ENCODE measurements at regions not wholly inside any gene's neighbourhood (a gene's known extent, or its start where the extent isn't known, plus 50 kb on each side); places are given as distances from the start of the nearest gene placed in this dataset.

DNA sequence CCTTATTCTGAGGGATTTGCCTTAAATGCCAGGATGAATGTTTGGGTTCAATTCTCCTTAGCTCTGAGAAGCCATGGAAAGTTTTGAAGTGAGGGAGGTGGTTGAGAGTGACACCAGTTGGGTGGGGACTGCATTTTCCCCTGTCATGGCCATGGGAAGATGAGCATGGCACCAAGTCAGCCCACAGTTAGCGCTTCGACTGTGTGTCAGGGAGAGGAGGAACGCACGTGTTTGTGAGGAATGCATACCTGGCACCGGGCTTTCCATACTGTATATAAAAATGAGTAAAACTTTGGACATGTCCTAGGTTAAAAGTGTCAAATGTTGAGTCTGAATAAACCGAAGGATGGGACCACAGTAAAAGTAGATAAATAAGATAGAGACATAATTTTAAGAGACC, 187.5 kb upstream of the KL start:
- DNase-seq (ENCODE audit: low read depth, low spot score): no peak
- POLR2A ChIA-PET: no interaction called here

More for the DNA sequence above, 187.5 kb upstream of the KL start:
- intact Hi-C loops (cut with micrococcal nuclease): no loop called here
- Histone ChIP-seq H3K79me2 (ENCODE audit: insufficient read depth, low read length) (no peaks in the 10 kb centered on the region), H3K9ac (ENCODE audit: low read length) (no peak overlapping the region), H3K27me3 (ENCODE audit: insufficient read depth, low read length) (no peaks in the 10 kb centered on the region), H3K27ac (ENCODE audit: low read depth, low read length) (no peak overlapping the region), H3K4me1 (ENCODE audit: control insufficient read depth in 1 of 2, insufficient read depth in 2 of 2, low read length in 2 of 2) (peaks cover 15 to 39% of the 10 kb centered on the region in 2 experiments), H3K9me3 (ENCODE audit: control insufficient read depth in 1 of 2, insufficient read depth in 1 of 2, low read depth in 1 of 2, low read length in 2 of 2) (no peaks in the 10 kb centered on the region), H3K36me3 (ENCODE audit: control insufficient read depth in 1 of 2, insufficient read depth in 2 of 2, low read length in 2 of 2) (no peaks in the 10 kb centered on the region), H3K4me3 (replicated peaks in 1 of 2; ENCODE audit: low read depth in 1 of 2, low read length in 2 of 2) (no peak overlapping the region), H3K4me2 (ENCODE audit: low read length) (no peak overlapping the region), H4K20me1 (ENCODE audit: insufficient read depth) (no peaks in the 10 kb centered on the region), H3K9me2 (ENCODE audit: insufficient read depth) (no peaks in the 10 kb centered on the region), H2AFZ (ENCODE audit: low read depth, low read length, poor library complexity, severe bottlenecking) (no peak overlapping the region)
- no TSS peak for BruUV-seq (replicated peaks)
- no peak for ATAC-seq
- ChIA-PET CTCF (no interaction called here), RAD21 (ENCODE audit: low non-redundant PET in 1 of 2, low total read pairs in 2 of 2, uncharacterized antibody in 2 of 2, unreplicated experiment in 2 of 2) (no interaction called here)
- no peak for TF ChIP-seq RAD21 (IDR thresholded peaks at IDR 0.05; ENCODE audit: low read depth)
- TF ChIP-seq SIN3A (IDR thresholded peaks at IDR 0.05; ENCODE audit: low read depth): no peak
- no peak for TF ChIP-seq EGR1 (IDR thresholded peaks at IDR 0.05; ENCODE audit: low read depth)
- TF ChIP-seq, protein P1, sequence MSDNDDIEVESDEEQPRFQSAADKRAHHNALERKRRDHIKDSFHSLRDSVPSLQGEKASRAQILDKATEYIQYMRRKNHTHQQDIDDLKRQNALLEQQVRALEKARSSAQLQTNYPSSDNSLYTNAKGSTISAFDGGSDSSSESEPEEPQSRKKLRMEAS (IDR thresholded peaks at IDR 0.05): no peak
- no peak for TF ChIP-seq TCF7L2 (IDR thresholded peaks at IDR 0.05; ENCODE audit: borderline replicate concordance, extremely low read depth, insufficient read depth, insufficient read length)
- no peak for TF ChIP-seq CBX3 (IDR thresholded peaks at IDR 0.05; ENCODE audit: low read depth)
- TF ChIP-seq ZNF274 (IDR thresholded peaks at IDR 0.05; ENCODE audit: low read depth, low read length): no peak
- TF ChIP-seq SP1 (IDR thresholded peaks at IDR 0.05; ENCODE audit: low read depth): no peak
- TF ChIP-seq, protein P2, sequence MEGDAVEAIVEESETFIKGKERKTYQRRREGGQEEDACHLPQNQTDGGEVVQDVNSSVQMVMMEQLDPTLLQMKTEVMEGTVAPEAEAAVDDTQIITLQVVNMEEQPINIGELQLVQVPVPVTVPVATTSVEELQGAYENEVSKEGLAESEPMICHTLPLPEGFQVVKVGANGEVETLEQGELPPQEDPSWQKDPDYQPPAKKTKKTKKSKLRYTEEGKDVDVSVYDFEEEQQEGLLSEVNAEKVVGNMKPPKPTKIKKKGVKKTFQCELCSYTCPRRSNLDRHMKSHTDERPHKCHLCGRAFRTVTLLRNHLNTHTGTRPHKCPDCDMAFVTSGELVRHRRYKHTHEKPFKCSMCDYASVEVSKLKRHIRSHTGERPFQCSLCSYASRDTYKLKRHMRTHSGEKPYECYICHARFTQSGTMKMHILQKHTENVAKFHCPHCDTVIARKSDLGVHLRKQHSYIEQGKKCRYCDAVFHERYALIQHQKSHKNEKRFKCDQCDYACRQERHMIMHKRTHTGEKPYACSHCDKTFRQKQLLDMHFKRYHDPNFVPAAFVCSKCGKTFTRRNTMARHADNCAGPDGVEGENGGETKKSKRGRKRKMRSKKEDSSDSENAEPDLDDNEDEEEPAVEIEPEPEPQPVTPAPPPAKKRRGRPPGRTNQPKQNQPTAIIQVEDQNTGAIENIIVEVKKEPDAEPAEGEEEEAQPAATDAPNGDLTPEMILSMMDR (IDR thresholded peaks at IDR 0.05 in 2 of 3, conservative IDR thresholded peaks at IDR 0.05 in 1 of 3; ENCODE audit: borderline replicate concordance in 1 of 3, insufficient read depth in 1 of 3, low read depth in 2 of 3, low read length in 2 of 3): no peak
- TF ChIP-seq, protein P3, sequence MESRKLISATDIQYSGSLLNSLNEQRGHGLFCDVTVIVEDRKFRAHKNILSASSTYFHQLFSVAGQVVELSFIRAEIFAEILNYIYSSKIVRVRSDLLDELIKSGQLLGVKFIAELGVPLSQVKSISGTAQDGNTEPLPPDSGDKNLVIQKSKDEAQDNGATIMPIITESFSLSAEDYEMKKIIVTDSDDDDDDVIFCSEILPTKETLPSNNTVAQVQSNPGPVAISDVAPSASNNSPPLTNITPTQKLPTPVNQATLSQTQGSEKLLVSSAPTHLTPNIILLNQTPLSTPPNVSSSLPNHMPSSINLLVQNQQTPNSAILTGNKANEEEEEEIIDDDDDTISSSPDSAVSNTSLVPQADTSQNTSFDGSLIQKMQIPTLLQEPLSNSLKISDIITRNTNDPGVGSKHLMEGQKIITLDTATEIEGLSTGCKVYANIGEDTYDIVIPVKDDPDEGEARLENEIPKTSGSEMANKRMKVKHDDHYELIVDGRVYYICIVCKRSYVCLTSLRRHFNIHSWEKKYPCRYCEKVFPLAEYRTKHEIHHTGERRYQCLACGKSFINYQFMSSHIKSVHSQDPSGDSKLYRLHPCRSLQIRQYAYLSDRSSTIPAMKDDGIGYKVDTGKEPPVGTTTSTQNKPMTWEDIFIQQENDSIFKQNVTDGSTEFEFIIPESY (IDR thresholded peaks at IDR 0.05; ENCODE audit: extremely low read depth, insufficient replicate concordance, low read length): no peak
- TF ChIP-seq POLR2A (IDR thresholded peaks at IDR 0.05; ENCODE audit: borderline replicate concordance, extremely low read depth, insufficient read depth, insufficient read length): no peak
- no peak for TF ChIP-seq SRF (IDR thresholded peaks at IDR 0.05; ENCODE audit: low read depth)
- no peak for TF ChIP-seq YY1 (IDR thresholded peaks at IDR 0.05; ENCODE audit: extremely low read depth, insufficient replicate concordance, low read depth, low read length)
- no peak for TF ChIP-seq ELF1 (IDR thresholded peaks at IDR 0.05; ENCODE audit: borderline replicate concordance, low read depth)
- no peak for TF ChIP-seq CEBPB (IDR thresholded peaks at IDR 0.05; ENCODE audit: low read depth)
- no peak for TF ChIP-seq POLR2AphosphoS5 (IDR thresholded peaks at IDR 0.05; ENCODE audit: low read depth, low read length)
- TF ChIP-seq, protein P4, sequence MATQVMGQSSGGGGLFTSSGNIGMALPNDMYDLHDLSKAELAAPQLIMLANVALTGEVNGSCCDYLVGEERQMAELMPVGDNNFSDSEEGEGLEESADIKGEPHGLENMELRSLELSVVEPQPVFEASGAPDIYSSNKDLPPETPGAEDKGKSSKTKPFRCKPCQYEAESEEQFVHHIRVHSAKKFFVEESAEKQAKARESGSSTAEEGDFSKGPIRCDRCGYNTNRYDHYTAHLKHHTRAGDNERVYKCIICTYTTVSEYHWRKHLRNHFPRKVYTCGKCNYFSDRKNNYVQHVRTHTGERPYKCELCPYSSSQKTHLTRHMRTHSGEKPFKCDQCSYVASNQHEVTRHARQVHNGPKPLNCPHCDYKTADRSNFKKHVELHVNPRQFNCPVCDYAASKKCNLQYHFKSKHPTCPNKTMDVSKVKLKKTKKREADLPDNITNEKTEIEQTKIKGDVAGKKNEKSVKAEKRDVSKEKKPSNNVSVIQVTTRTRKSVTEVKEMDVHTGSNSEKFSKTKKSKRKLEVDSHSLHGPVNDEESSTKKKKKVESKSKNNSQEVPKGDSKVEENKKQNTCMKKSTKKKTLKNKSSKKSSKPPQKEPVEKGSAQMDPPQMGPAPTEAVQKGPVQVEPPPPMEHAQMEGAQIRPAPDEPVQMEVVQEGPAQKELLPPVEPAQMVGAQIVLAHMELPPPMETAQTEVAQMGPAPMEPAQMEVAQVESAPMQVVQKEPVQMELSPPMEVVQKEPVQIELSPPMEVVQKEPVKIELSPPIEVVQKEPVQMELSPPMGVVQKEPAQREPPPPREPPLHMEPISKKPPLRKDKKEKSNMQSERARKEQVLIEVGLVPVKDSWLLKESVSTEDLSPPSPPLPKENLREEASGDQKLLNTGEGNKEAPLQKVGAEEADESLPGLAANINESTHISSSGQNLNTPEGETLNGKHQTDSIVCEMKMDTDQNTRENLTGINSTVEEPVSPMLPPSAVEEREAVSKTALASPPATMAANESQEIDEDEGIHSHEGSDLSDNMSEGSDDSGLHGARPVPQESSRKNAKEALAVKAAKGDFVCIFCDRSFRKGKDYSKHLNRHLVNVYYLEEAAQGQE (IDR thresholded peaks at IDR 0.05; ENCODE audit: low read depth): no peak
- no peak for TF ChIP-seq FOSL1 (IDR thresholded peaks at IDR 0.05; ENCODE audit: low read depth)

Data from HCT116 (cell line).